ENCODE measurements at regions not wholly inside any gene's neighbourhood (a gene's known extent, or its start where the extent isn't known, plus 50 kb on each side); places are given as distances from the start of the nearest gene placed in this dataset.
A peak's percentile ranks its signal among the peaks of the same experiment; 100 is the strongest.
"Not testable (repeated sequence)": the region's sequence is repeated elsewhere in the genome, so short reads cannot be mapped to it uniquely, and the experiment has no call there.

DNA sequence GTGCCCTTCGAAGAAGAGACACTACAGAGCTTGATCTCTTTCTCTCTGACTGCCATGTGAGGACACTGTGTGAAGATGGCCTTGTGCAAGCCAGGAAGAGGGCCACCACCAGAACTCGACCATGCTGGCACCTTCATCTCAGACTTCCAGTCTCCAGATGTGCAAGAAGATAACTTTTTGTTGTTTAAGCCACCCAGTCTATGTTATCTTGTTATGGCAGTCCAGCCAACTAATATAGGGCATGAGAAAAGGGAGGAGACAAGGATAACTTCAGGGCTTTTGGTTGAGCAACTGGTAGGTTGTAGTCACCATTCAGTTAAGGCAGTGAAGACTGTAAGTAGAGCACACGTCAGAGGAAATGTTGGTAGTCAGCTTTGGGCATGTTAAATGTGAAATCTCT, 515.5 kb downstream of the CSNK1G3 start:
- DNase-seq (ENCODE audit: low spot score in 2 of 2) = no peak
- FAIRE-seq = no peak

DNA sequence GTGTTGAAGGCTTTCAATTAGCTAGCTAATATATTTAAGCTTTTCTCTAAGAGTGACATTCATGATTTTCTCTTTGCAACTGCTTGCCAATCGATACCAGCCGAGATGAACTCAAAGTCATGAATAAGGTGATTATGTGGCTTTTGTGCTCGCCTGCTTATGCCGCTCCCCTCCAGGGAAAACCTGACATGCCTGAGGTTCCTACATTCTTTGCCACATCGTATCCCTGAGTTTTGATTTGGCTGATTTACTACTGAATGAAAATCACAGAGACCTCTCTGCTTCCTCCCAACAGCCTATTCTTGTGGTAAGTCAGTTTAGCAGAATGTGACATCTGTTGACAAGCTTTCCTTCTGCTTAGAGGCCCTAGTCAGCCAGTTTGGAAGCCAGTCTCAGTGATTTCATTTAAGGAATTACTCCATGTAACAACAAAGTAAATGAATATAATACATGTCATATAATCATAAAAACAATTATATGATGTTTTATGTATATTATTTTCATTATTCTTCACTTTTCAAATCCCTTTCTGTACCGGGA, 513.4 kb downstream of the CSNK1G3 start:
- FAIRE-seq = peak; percentile 21
- DNase-seq (ENCODE audit: low spot score in 2 of 2) = no peak

DNA sequence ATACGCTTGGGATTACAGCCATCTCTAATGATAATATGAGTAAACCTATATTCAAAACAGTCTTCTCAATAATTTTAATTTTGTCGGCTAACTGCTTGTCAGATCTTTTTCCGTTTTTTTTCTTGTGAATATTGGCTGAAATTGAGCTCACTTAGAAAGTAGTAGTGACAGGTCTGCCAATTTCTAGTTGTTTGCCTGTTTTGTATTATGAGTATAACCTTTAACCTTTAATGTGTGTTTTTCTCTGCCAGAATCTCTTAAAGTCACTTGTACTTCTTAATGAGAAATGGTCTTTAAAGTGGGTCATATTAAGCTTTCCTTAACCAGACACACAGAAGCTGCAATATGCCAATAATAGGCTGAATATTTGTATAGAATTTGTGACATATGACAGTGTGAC, 511.0 kb downstream of the CSNK1G3 start:
- FAIRE-seq = no peak

DNA sequence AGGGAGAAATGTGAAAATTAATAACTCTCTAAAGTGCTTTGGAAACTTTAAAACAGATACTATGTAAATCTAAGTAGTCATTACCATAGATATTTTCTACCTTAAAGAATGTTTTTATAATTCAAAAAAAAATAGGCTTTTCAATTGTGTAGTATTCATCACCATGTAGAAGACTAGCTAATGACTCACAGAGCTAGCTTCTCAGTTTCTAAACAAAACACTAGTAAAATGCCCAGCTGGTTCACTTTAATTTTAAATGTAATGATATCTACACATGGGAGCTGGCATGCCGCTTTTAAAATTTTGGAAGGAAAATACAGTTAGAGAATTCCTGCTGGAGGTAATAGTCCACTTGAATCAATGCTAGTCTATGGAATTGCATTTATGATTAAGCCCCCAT, 509.8 kb downstream of the CSNK1G3 start:
- no peak for DNase-seq (ENCODE audit: low spot score in 2 of 2)
- FAIRE-seq = no peak

More for the DNA sequence above, 511.0 kb downstream of the CSNK1G3 start:
- no peak for DNase-seq (ENCODE audit: low spot score in 2 of 2)

DNA sequence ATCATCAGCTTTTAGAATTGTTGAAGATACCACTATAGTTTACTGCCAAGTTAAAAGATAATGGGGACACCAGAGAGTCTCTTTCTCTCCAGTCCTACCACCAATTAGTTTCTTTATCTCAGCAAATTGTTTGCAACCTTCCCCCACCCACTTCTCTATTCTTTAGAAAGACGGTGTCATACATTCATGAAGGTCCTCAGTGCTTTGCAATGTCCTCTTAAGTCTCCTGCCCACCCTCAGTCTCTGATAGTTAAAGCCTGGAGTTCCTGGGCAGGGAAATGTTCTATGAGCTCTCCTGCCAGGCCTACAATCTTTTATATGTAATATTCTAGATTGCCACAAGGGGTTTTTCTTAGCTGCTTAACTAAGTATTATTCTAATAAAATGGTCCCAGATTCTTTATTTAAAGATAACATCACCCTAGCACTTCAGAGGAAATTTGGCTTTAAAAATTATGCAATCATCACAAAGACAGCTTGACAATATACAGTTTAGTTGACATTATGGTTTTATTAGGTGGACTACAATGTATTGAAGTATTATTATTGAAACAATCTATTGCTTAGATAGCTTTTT, 509.2 kb downstream of the CSNK1G3 start:
- no peak for DNase-seq (ENCODE audit: low spot score in 2 of 2)
- no peak for FAIRE-seq

DNA sequence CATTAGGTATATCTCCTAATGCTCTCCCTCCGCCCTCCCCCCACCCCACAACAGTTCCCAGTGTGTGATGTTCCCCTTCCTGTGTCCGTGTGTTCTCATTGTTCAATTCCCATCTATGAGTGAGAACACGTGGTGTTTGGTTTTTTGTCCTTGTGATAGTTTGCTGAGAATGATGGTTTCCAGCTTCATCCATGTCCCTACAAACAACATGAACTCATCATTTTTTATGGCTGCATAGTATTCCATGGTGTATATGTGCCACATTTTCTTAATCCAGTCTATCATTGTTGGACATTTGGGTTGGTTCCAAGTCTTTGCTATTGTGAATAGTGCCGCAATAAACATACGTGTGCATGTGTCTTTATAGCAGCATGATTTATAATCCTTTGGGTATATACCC, 505.3 kb downstream of the CSNK1G3 start:
- FAIRE-seq; DNase-seq (ENCODE audit: low spot score in 2 of 2): not testable (repeated sequence)

DNA sequence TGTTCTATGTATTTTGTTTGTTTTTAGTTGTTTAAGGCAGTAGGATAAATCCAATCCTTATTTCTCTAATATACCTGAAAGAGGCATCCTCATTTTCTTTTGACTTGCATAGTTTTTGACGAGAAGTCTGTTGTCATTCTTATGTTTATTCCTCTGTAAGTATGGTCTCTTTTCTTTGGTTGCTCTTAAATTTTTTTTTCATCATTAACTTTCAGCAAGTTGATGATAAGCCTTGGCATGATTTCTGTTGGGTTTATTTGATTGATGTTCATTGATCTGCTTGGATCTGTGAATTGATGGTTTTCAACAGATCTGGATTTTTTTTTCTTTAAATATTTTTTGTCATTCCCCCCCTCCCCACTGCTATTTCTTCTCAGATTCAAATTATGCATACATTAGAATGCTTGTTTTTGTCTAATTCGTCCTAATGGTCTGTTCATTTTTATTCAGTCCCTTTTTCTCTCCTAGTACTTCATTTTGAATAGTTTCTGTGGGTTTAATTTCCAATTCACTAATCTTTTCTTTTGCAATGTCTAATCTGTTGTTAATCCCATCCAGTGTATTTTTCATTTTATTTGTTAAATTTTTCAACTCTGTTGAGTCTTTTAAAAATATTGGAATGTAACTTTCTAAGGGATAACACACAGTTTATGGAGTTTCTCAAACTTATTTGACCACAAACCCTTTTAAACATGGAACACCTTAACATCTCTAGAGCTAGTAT, 495.9 kb downstream of the CSNK1G3 start:
- DNase-seq (ENCODE audit: low spot score in 2 of 2) = no peak
- no peak for FAIRE-seq

DNA sequence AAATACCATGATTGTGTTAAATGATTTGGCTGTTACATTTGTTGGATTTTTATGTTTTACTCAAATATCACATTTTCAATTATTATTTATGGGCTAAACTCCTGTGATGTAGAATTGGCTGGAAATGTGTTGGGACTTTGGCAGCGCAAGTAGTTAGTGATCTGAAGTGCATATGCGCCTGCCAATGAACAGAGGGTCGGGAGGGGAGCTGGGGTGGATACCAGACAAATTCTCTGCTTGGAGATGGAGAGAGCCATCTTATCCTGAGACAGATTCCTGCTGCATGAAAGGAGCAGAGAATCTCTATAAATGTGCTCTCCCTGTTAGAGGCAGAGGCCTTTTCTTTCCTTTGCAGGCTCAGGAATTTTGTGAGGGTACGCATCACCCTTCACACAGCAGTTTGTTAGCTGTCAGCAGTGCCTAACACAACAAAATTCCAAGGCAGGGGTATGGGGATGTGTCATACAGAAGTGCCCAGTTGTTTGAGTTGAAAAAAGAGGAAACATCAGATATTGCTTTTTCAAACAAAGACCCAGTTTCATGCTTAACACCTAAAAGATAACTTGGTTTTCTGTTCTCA, 489.1 kb downstream of the CSNK1G3 start:
- no peak for DNase-seq (ENCODE audit: low spot score in 2 of 2)
- FAIRE-seq = no peak

DNA sequence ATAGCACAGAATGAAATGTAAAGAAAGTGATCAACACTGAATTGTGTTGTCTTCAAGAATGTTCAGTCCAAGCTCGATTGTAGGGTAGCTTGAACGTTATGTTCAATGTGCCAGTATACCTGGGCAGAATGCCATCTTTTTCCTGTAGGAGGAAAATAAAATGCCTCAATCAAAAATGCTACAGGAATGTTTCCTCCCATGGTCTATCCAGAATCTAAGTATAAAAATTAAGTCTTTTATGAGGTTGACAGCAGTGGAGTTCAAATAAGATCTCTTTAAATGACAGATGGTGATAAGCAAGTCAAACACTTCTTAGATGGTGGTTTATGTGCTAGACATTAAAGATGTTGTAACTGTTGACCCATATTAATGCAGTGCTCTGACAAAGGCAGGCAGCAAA, 488.6 kb downstream of the CSNK1G3 start:
- DNase-seq (ENCODE audit: low spot score in 2 of 2) = no peak
- no peak for FAIRE-seq

DNA sequence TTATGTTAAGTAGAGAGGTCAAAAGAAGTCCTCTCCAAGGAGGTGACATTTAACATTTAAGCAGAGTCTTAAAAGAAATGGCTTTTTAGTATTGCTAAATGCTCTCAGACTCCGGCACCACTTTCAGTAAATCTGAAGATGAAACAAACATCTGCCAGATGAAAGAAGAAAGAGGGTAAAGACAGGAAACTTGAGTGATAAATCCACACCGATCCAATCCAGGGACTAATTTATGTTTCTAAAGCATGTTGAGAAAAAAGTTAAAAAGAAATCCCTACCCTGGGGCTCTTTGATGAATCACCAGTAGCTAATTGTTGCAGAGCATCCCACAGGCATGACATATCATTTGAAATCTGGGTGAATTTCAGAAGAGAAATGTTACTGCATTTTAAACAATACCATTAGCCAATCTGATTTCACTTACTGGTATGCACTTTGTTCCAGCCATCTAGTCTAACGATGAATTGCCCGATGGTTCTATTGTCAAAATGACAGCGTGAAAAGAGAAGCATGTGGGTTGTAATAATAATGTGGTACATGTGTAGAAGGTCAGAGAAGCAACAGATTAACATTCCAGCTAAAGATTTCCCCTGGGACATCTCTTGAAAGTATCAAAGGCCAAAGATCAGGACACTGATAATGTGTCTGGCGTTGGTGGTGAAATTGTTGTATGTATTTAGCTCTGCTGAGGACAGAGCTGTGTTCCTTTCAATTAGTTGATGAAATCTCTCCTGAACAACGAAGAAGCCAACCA, 485.7 kb downstream of the CSNK1G3 start:
- DNase-seq (ENCODE audit: low spot score in 2 of 2) (no peak), FAIRE-seq (no peak)

DNA sequence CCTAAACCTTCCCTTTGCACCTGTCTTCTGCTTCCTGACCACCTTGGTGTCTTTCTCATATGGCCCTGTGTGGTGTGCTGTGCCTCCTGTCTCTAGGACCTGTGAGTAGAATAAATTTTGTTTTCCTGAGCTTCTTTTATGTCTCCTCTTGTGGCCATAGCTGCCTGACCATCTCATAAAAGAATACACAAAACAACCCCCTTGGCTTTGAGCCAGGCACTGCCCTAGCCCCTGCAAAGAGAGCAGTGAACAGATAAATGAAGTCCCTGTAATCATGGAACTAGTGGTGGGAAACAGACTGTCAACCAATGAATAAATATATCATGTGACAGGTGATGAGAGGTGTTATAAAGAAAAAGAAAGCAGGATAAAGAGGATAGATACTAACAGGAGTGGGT, 485.1 kb downstream of the CSNK1G3 start:
- FAIRE-seq (no peak), DNase-seq (ENCODE audit: low spot score in 2 of 2) (no peak)

DNA sequence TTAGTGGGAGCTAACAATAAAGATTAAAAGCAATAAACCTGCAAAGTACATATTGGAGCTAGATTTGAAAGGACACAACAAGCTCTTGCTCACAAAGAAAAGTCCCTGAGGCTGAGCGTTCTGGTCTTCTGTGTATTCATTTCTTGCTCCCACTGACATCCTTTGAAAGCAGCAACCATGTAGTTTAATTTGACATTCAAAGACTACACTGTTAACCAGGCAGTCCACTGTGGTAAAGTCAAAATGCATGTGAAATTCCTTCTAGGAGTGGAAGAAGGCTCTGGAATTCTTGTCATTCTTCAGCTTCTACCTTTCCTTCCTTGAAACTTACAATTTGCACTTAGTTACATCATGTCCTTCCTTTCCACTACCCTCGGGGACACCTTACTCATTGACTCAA, 480.7 kb downstream of the CSNK1G3 start:
- DNase-seq (ENCODE audit: low spot score in 2 of 2) = no peak

DNA sequence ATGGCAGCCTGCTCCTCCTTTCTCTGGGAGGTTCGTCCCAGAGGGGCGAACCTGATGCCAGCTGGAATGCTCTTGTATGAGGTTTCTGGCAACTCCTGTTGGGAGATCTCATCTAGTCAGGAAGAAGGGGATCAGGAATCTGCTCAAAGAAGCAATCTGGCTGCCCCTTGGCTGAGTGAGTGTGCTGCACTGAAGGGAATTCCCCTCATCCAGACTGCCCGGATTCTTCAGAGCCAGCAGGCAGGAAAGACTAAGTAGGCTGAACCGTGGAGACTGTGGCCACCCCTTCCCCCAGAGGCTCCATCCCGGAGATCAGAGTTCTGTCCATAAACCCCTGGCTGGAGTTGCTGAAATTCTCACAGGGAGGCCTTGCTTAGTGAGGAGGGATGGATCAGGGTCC, 476.0 kb downstream of the CSNK1G3 start:
- no peak for DNase-seq (ENCODE audit: low spot score in 2 of 2)
- no peak for FAIRE-seq

More for the DNA sequence above, 480.7 kb downstream of the CSNK1G3 start:
- FAIRE-seq = no peak

DNA sequence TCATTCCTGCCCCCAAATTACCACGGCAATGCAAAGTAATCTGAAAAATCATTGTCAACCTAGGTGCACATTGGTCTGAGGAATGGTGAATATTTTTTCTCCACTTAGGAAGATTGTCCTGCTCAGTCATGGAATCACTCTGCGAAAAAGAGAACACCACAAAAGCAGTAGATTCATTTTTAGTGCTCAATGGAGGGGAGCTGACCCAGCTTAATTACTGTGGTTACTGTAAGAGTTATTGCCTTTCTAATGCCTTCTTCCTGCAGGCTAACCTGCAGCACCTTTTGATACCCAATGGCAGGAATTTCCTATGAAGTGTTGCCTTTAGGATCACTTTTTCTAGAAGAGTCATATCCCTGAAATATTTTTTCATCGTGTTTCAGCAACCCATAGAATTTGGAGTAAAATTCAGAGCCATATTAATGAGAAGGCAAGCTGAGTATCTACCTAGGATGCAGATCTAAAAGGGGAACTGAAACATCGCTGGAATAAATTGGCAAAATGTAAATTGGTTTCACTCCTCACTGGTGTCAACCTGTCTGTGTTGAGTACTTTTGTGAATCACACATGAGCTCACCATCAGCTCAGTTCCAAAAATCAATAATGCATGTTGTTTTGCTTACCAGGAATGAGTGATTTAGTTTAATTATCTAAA, 464.5 kb downstream of the CSNK1G3 start:
- FAIRE-seq (no peak), DNase-seq (ENCODE audit: low spot score in 2 of 2) (no peak)

DNA sequence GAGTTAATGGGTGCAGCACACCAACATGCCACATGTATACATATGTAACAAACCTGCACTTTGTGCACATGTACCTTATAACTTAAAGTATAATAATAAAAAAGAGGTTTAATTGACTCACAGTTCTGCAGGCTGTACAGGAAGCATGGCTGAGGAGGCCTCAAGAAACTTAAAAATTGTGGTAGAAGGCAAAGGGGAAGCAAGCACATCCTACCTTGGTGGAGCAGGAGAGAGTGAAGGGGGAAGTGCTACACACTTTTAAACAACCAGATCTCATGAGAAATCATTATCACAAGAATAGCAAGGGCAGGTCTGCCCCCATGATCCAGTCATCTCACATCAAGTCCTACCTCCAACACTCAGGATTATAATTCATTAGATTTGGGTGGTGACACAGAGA, 463.5 kb downstream of the CSNK1G3 start:
- not testable (repeated sequence) for FAIRE-seq

DNA sequence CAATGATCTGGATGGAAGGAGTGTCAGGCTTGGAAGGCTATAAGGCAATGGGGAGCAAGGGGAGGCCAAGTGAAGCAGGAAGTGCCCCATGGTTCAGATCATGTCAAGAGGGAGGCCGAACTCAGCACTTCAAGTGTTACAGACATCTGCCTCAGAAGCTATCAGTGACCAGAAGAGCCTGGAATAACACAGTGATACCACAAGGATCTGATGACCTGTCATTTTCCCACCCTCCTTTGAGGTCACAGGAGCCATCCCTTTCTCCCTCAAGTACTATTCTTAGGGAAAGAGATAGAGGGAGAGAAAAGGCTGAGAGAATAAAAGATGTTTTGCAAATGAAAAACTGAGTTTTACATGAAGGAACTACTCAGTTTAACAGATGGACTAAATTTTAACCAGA, 454.8 kb downstream of the CSNK1G3 start:
- FAIRE-seq = no peak
- no peak for DNase-seq (ENCODE audit: low spot score in 2 of 2)

More for the DNA sequence above, 463.5 kb downstream of the CSNK1G3 start:
- not testable (repeated sequence) for DNase-seq (ENCODE audit: low spot score in 2 of 2)

DNA sequence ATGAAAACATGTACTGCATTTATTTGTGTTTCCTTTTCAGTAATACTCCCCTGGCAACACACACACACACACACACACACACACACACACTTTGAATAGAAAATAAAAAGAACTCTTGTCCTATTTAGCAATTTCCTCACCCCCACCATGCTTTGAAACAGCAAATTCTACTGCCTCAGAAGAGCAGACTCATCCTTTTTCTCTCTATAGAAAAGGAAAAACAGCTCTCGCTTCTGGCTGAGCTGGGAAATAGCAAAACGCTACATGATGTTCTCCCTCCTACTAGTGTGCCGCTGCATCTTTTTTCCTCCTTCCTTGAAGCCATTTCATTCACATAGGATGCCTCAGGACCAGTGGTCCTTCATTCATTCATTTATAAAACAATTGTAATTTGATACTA, 453.6 kb downstream of the CSNK1G3 start:
- no peak for FAIRE-seq
- no peak for DNase-seq (ENCODE audit: low spot score in 2 of 2)

DNA sequence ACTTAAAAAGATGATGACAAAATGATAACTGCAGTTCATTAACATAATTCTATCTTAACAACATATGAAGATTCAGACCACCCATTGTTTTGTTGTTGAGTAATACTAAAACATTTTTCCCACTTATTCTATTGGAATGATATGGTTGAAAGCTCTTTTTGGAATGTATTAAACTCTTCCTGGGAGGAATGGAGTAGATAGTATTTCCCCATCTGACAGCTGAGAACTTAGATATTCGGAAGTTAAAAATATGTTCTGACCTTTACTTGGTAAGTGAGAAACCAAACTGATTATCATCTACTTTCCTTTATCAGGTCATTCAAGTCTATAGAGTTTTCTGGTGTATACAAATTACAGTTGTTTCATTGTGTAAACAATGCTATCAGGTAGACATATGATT, 452.9 kb downstream of the CSNK1G3 start:
- DNase-seq (ENCODE audit: low spot score in 2 of 2) (no peak), FAIRE-seq (no peak)

DNA sequence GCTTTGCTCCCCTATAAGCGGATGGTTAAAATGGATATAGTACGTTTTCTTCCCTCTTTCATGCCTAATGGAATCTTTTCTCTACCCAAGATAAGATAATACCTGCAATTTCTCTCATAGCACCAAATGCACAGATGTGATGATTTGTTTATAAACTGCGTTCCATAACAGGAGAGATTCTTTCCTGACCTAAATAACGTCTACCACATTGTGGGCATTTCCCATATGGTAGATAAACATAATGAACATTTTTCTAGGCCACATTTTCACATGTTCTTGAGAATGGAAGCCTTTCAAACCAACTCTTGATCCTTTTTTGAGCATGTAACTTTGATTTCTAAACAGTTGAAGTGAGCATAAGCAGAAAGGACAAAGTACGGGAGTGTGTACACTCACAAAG, 448.5 kb downstream of the CSNK1G3 start:
- no peak for FAIRE-seq
- no peak for DNase-seq (ENCODE audit: low spot score in 2 of 2)

DNA sequence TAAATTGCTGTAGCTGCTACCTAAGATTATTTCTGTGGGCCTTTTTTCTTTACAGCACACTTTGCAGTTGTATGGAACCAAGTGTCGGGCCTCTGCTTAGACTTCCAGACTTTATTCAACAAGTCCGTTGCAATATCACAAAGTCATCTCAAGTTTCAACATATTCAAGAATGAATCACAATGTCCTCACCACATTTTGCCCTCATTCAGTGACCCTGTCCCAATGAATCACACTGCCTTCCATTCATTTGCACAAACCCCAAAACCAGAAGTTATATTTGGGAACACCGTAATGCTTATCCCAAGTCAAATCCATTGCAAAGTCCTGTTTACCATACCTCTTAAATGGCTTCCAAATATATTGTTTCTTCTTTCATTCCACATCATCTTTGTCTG, 439.6 kb downstream of the CSNK1G3 start:
- FAIRE-seq = no peak
- no peak for DNase-seq (ENCODE audit: low spot score in 2 of 2)

All from frontal cortex (tissue), 3 donors.